Tibial artery (tissue), 4 donors: ENCODE measurements at regions not wholly inside any gene's neighbourhood (a gene's known extent, or its start where the extent isn't known, plus 50 kb on each side); places are given as distances from the start of the nearest gene placed in this dataset.

ENCODE experiments used
- DNase-seq, 2 donors: peaks; one replicate each; pipeline ENCODE4 v3.0.0-alpha.2; 2019
- H3K27ac ChIP-seq, 2 donors: fragments of 200-600 bp; sonication (generic) in 1 of 2; 1 replicate in 1 of 2; 2 replicates in 1 of 2; pipeline ENCODE4 v1.5.1; 2018 to 2019; ENCODE audit warnings: mild to moderate bottlenecking in 1 of 2
- H3K27me3 ChIP-seq, 2 donors: fragments of 200-600 bp; sonication (generic) in 1 of 2; one replicate each; pipeline versions ENCODE4 v1.5.1 to v1.6.0; 2016 to 2019
- H3K36me3 ChIP-seq, 3 donors: fragments of 200-600 bp; sonication (generic) in 2 of 3; one replicate each; pipeline ENCODE4 v1.5.1; 2016 to 2019; ENCODE audit warnings: mild to moderate bottlenecking in 2 of 3
- H3K4me1 ChIP-seq, 4 donors: fragments of 200-600 bp; sonication (generic) in 2 of 4; 1 replicate in 3 of 4; 2 replicates in 1 of 4; pipeline ENCODE4 v1.5.1; 2016 to 2019
- H3K4me3 ChIP-seq, 2 donors: fragments of 200-600 bp; sonication (generic) in 1 of 2; 1 replicate in 1 of 2; 2 replicates in 1 of 2; pipeline ENCODE4 v1.5.1; 2018 to 2019; ENCODE audit warnings: mild to moderate bottlenecking in 2 of 2
- H3K9me3 ChIP-seq, 3 donors: fragments of 200-600 bp; sonication (generic) in 1 of 3; one replicate each; pipeline ENCODE4 v1.5.1; 2016 to 2019
- CTCF ChIP-seq, 2 experiments: fragments of 200-600 bp in 1 of 2; fragments of 450-650 bp in 1 of 2; IDR thresholded peaks; one replicate each; pipeline ENCODE4 v1.5.1; 2017 to 2019; ENCODE audit warnings: antibody characterized with exemption in 2 of 2, mild to moderate bottlenecking in 1 of 2, moderate library complexity in 1 of 2
- intact Hi-C: fragments of 100-400 bp; cut with DNase I; formaldehyde crosslinking; loops from one replicate; pipeline ENCODE4 v1.15.0; 2023; ENCODE audit warnings: low total_unique reads

GRCh38 chr2:145029081-145029480 is 509.2 kb upstream of the ZEB2 start:
- no peaks in the 10 kb centered on the region for H3K9me3 ChIP-seq
- H3K36me3 ChIP-seq: no peaks in the 10 kb centered on the region
- peaks cover 0 to 28% (median 2%) of the 10 kb centered on the region in 4 donors for H3K4me1 ChIP-seq
- no peak overlapping the region for H3K4me3 ChIP-seq
- H3K27ac ChIP-seq: peak overlapping the region; percentile 1 to 16
- TF ChIP-seq CTCF (IDR thresholded peaks at IDR 0.05): no peak
- no peaks in the 10 kb centered on the region for H3K27me3 ChIP-seq
- no peak for DNase-seq
- intact Hi-C loops: loop anchor here (10.0 kb wide), 1 partner anchor 504 kb away; the partner anchor contains the start of gene ZEB2

GRCh38 chr2:145028101-145028920 is 508.4 kb upstream of the ZEB2 start:
- Histone ChIP-seq H3K36me3 (no peaks in the 10 kb centered on the region), H3K27me3 (no peaks in the 10 kb centered on the region), H3K4me3 (no peak overlapping the region), H3K4me1 (peaks cover 0 to 33% (median 3%) of the 10 kb centered on the region in 4 donors), H3K9me3 (no peaks in the 10 kb centered on the region), H3K27ac (peak overlapping the region; percentile 1 to 16)
- intact Hi-C loops: loop anchor here (10.0 kb wide), 1 partner anchor 504 kb away; the partner anchor contains the start of gene ZEB2
- TF ChIP-seq CTCF (IDR thresholded peaks at IDR 0.05): no peak
- no peak for DNase-seq

- H3K4me1 ChIP-seq: peaks cover 0 to 49% (median 14%) of the 10 kb centered on the region in 4 donors
- peak overlapping the region in 1 of 2 donors; percentile 6 for H3K4me3 ChIP-seq
- TF ChIP-seq CTCF (IDR thresholded peaks at IDR 0.05): no peak
- no peaks in the 10 kb centered on the region for H3K36me3 ChIP-seq
- H3K9me3 ChIP-seq: no peaks in the 10 kb centered on the region
- peak overlapping the region in 1 of 2 donors; percentile 20 for H3K27ac ChIP-seq
- no peak for DNase-seq
- H3K27me3 ChIP-seq: no peaks in the 10 kb centered on the region
- intact Hi-C loops: loop anchor here (10.0 kb wide), 1 partner anchor 502 kb away; the partner anchor contains the start of gene ZEB2
These were observed 506.8 kb upstream of the ZEB2 start for GRCh38 chr2:145026456-145027455.

GRCh38 chr2:145025382-145025781 is 505.5 kb upstream of the ZEB2 start:
- intact Hi-C loops: loop anchor here (10.0 kb wide), 1 partner anchor 501 kb away; the partner anchor contains the start of gene ZEB2
- no peak for DNase-seq
- Histone ChIP-seq H3K9me3 (no peaks in the 10 kb centered on the region), H3K36me3 (no peaks in the 10 kb centered on the region), H3K4me1 (peaks cover 0 to 49% (median 14%) of the 10 kb centered on the region in 4 donors), H3K27ac (no peak overlapping the region), H3K4me3 (no peak overlapping the region), H3K27me3 (no peaks in the 10 kb centered on the region)
- no peak for TF ChIP-seq CTCF (IDR thresholded peaks at IDR 0.05)

GRCh38 chr2:145023334-145023934 is 503.5 kb upstream of the ZEB2 start:
- no peak for DNase-seq

More at GRCh38 chr2:145023334-145023934, 503.5 kb upstream of the ZEB2 start:
- Histone ChIP-seq H3K4me1 (peaks cover 0 to 37% (median 13%) of the 10 kb centered on the region in 4 donors), H3K4me3 (peak overlapping the region; percentile 28 to 31), H3K27me3 (no peaks in the 10 kb centered on the region), H3K36me3 (no peaks in the 10 kb centered on the region), H3K9me3 (no peaks in the 10 kb centered on the region), H3K27ac (peak overlapping the region; percentile 60 to 74)
- intact Hi-C loops: loop anchor here (10.0 kb wide), 1 partner anchor 499 kb away; the partner anchor contains the start of gene ZEB2
- TF ChIP-seq CTCF (IDR thresholded peaks at IDR 0.05): no peak
